Uterus (tissue), 3 donors: ENCODE measurements at regions not wholly inside any gene's neighbourhood (a gene's known extent, or its start where the extent isn't known, plus 50 kb on each side); places are given as distances from the start of the nearest gene placed in this dataset.

Experiments
- DNase-seq, 2 donors: peaks; one replicate each; pipeline ENCODE4 v3.0.0-alpha.2; 2019 to 2020
- H3K27ac ChIP-seq, 2 donors: fragments of 200-600 bp; sonication (generic); 1 replicate in 1 of 2; 2 replicates in 1 of 2; pipeline ENCODE4 v1.5.1; 2016 to 2018
- H3K27me3 ChIP-seq, 2 donors: fragments of 200-600 bp; sonication (generic); one replicate each; pipeline ENCODE4 v1.5.1; 2018 to 2019; ENCODE audit warnings: control low read depth in 1 of 2
- H3K36me3 ChIP-seq, 2 donors: fragments of 200-600 bp; sonication (generic); one replicate each; pipeline ENCODE4 v1.5.1; 2019; ENCODE audit warnings: control low read depth in 1 of 2
- H3K4me1 ChIP-seq, 2 donors: fragments of 200-600 bp; sonication (generic); one replicate each; pipeline ENCODE4 v1.5.1; 2018 to 2019; ENCODE audit warnings: control low read depth in 1 of 2
- H3K4me3 ChIP-seq, 2 donors: fragments of 200-600 bp; sonication (generic); 1 replicate in 1 of 2; 2 replicates in 1 of 2; pipeline ENCODE4 v1.5.1; 2018 to 2019; ENCODE audit warnings: mild to moderate bottlenecking in 1 of 2
- H3K9me3 ChIP-seq, 2 donors: fragments of 200-600 bp; sonication (generic); one replicate each; pipeline ENCODE4 v1.5.1; 2019; ENCODE audit warnings: control low read depth in 1 of 2
- CTCF ChIP-seq, 4 experiments: fragments of 200-600 bp in 2 of 4; fragments of 450-650 bp in 2 of 4; sonication (generic) in 2 of 4; IDR thresholded peaks; one replicate each; pipeline ENCODE4 v1.5.1; 2016 to 2019; ENCODE audit warnings: antibody characterized with exemption in 4 of 4, mild to moderate bottlenecking in 2 of 4, moderate library complexity in 1 of 4
- POLR2A ChIP-seq, 2 donors: fragments of 450-650 bp; IDR thresholded peaks; one replicate each; pipeline ENCODE4 v1.6.1; 2016; ENCODE audit warnings: antibody characterized with exemption in 2 of 2, mild to moderate bottlenecking in 1 of 2, moderate library complexity in 1 of 2
- intact Hi-C: fragments of 100-400 bp; cut with DNase I; formaldehyde crosslinking; loops from one replicate; pipeline ENCODE4 v1.15.1; 2023; ENCODE audit warnings: low total_unique reads
- donor health status: DM: yes; HTN: yes; CAD: no.

- H3K4me1 ChIP-seq = no peaks in the 10 kb centered on the region
- H3K9me3 ChIP-seq = no peaks in the 10 kb centered on the region
- intact Hi-C loops = no loop called here
- TF ChIP-seq CTCF (IDR thresholded peaks at IDR 0.05) (no peak), POLR2A (IDR thresholded peaks at IDR 0.05) (no peak)
- DNase-seq = no peak
- no peaks in the 10 kb centered on the region for H3K27me3 ChIP-seq
- H3K27ac ChIP-seq = no peak overlapping the region
- H3K4me3 ChIP-seq = no peak overlapping the region
- no peaks in the 10 kb centered on the region for H3K36me3 ChIP-seq
Observed at GRCh38 chr15:92291900-92292299, 101.8 kb upstream of the ST8SIA2 start.

GRCh38 chr15:92294759-92295158 lies 98.9 kb upstream of the ST8SIA2 start:
- Histone ChIP-seq H3K27me3 (no peaks in the 10 kb centered on the region), H3K27ac (no peak overlapping the region), H3K4me1 (no peaks in the 10 kb centered on the region), H3K36me3 (no peaks in the 10 kb centered on the region), H3K4me3 (no peak overlapping the region), H3K9me3 (no peaks in the 10 kb centered on the region)
- DNase-seq = no peak
- intact Hi-C loops = no loop called here
- no peak for TF ChIP-seq POLR2A (IDR thresholded peaks at IDR 0.05)
- no peak for TF ChIP-seq CTCF (IDR thresholded peaks at IDR 0.05)

GRCh38 chr15:92304223-92304975 lies 89.3 kb upstream of the ST8SIA2 start:
- no peak overlapping the region for H3K4me3 ChIP-seq
- intact Hi-C loops = no loop called here
- no peak for DNase-seq
- no peaks in the 10 kb centered on the region for H3K9me3 ChIP-seq
- H3K4me1 ChIP-seq = no peaks in the 10 kb centered on the region
- no peaks in the 10 kb centered on the region for H3K27me3 ChIP-seq
- no peaks in the 10 kb centered on the region for H3K36me3 ChIP-seq
- H3K27ac ChIP-seq = no peak overlapping the region
- TF ChIP-seq POLR2A (IDR thresholded peaks at IDR 0.05) (no peak), CTCF (IDR thresholded peaks at IDR 0.05) (no peak)

GRCh38 chr15:92305343-92305742 lies 88.3 kb upstream of the ST8SIA2 start:
- intact Hi-C loops = no loop called here
- no peak for DNase-seq
- no peak overlapping the region for H3K4me3 ChIP-seq

More at GRCh38 chr15:92305343-92305742, 88.3 kb upstream of the ST8SIA2 start:
- no peak for TF ChIP-seq CTCF (IDR thresholded peaks at IDR 0.05)
- TF ChIP-seq POLR2A (IDR thresholded peaks at IDR 0.05) = no peak
- Histone ChIP-seq H3K36me3 (no peaks in the 10 kb centered on the region), H3K27ac (no peak overlapping the region), H3K9me3 (no peaks in the 10 kb centered on the region), H3K4me1 (no peaks in the 10 kb centered on the region), H3K27me3 (no peaks in the 10 kb centered on the region)
